Smooth muscle cell (in vitro differentiated cells): ENCODE measurements at regions not wholly inside any gene's neighbourhood (a gene's known extent, or its start where the extent isn't known, plus 50 kb on each side); places are given as distances from the start of the nearest gene placed in this dataset.

Experiments used
- DNase-seq: peaks from one replicate; lab custom pipeline; 2025; ENCODE audit not compliant: unreplicated experiment; lab: John Stamatoyannopoulos, UW
- H2AFZ ChIP-seq: fragments of 200-600 bp; sonication (generic); 2 replicates; pipeline ENCODE4 v1.6.0; 2016; ENCODE audit warnings: antibody characterized with exemption, low read depth, mild to moderate bottlenecking
- H3F3A ChIP-seq: fragments of 200-600 bp; sonication (generic); 2 replicates; pipeline ENCODE4 v1.6.0; 2017; ENCODE audit warnings: antibody characterized with exemption, low read depth
- H3K27ac ChIP-seq: fragments of 200-600 bp; sonication (generic); 2 replicates; pipeline ENCODE4 v1.5.1; 2016; ENCODE audit warnings: low read depth, mild to moderate bottlenecking
- H3K27me3 ChIP-seq: fragments of 200-600 bp; sonication (generic); 2 replicates; pipeline ENCODE4 v1.6.1; 2016; ENCODE audit warnings: low read depth, mild to moderate bottlenecking
- H3K36me3 ChIP-seq: fragments of 200-600 bp; sonication (generic); 2 replicates; pipeline ENCODE4 v1.5.1; 2016; ENCODE audit warnings: low read depth
- H3K4me1 ChIP-seq: fragments of 200-600 bp; sonication (generic); 2 replicates; pipeline ENCODE4 v1.5.1; 2016; ENCODE audit warnings: low read depth
- H3K4me2 ChIP-seq: fragments of 200-600 bp; sonication (generic); 2 replicates; pipeline ENCODE4 v1.6.0; 2016; ENCODE audit warnings: mild to moderate bottlenecking
- H3K4me3 ChIP-seq: fragments of 200-600 bp; sonication (generic); 2 replicates; pipeline ENCODE4 v1.5.1; 2016; ENCODE audit warnings: mild to moderate bottlenecking
- H3K79me2 ChIP-seq: fragments of 200-600 bp; sonication (generic); 2 replicates; pipeline ENCODE4 v1.6.0; 2016; ENCODE audit warnings: low read depth, mild to moderate bottlenecking
- H3K9ac ChIP-seq: fragments of 200-600 bp; sonication (generic); 2 replicates; pipeline ENCODE4 v1.6.0; 2016; ENCODE audit warnings: low read depth
- H3K9me3 ChIP-seq: fragments of 200-600 bp; sonication (generic); replicated peaks from 2 replicates; pipeline ENCODE4 v1.5.1; 2016; ENCODE audit warnings: low read depth
- H4K20me1 ChIP-seq: fragments of 200-600 bp; sonication (generic); 2 replicates; pipeline ENCODE4 v1.6.0; 2016; ENCODE audit warnings: low read depth
- CTCF ChIP-seq: fragments of 200-600 bp; sonication (generic); IDR thresholded peaks from 2 replicates; pipeline ENCODE4 v1.5.1; 2017; ENCODE audit warnings: borderline replicate concordance, mild to moderate bottlenecking, antibody characterized with exemption; ENCODE audit not compliant: insufficient read depth, poor library complexity, severe bottlenecking
- WGBS: methylation state at CpG from one replicate; pipeline ENCODE4 v1.1.7; 2016; ENCODE audit warnings: low lambda C conversion rate; 5-methylcytosine and 5-hydroxymethylcytosine counted together

GRCh38 chr3:5059782-5060181 lies 62.3 kb upstream of the ARL8B start:
- no peaks in the 10 kb centered on the region for H3K79me2 ChIP-seq
- H3K36me3 ChIP-seq: no peaks in the 10 kb centered on the region
- H2AFZ ChIP-seq: no peak overlapping the region
- no peak overlapping the region for H3K4me2 ChIP-seq
- H3K9me3 ChIP-seq: no peaks in the 10 kb centered on the region
- H3K4me3 ChIP-seq: no peak overlapping the region
- H4K20me1 ChIP-seq: no peaks in the 10 kb centered on the region
- no peak for TF ChIP-seq CTCF
- H3K9ac ChIP-seq: no peak overlapping the region
- no peak for DNase-seq
- no peaks in the 10 kb centered on the region for H3K4me1 ChIP-seq
- no peak overlapping the region for H3K27ac ChIP-seq
- 78% methylated on average over 7 of the region's 7 CpGs for WGBS
- peaks cover 5% of the 10 kb centered on the region for H3F3A ChIP-seq
- H3K27me3 ChIP-seq: no peaks in the 10 kb centered on the region

- Histone ChIP-seq H3K79me2 (no peaks in the 10 kb centered on the region), H3F3A (peaks cover 5% of the 10 kb centered on the region), H4K20me1 (no peaks in the 10 kb centered on the region), H2AFZ (no peak overlapping the region), H3K27me3 (no peaks in the 10 kb centered on the region), H3K9ac (no peak overlapping the region), H3K4me3 (no peak overlapping the region), H3K4me2 (no peak overlapping the region), H3K36me3 (no peaks in the 10 kb centered on the region), H3K9me3 (no peaks in the 10 kb centered on the region), H3K4me1 (no peaks in the 10 kb centered on the region), H3K27ac (no peak overlapping the region)
- no peak for DNase-seq
- WGBS: 84% methylated on average over 3 of the region's 3 CpGs
- TF ChIP-seq CTCF: no peak
Measured at GRCh38 chr3:5061218-5061569, 60.9 kb upstream of the ARL8B start.

- no peaks in the 10 kb centered on the region for H3K36me3 ChIP-seq
- no peak overlapping the region for H3K4me2 ChIP-seq
- H3K9me3 ChIP-seq: no peaks in the 10 kb centered on the region
- no peaks in the 10 kb centered on the region for H3K4me1 ChIP-seq
- no peaks in the 10 kb centered on the region for H4K20me1 ChIP-seq
- H3K79me2 ChIP-seq: no peaks in the 10 kb centered on the region
- no peak overlapping the region for H2AFZ ChIP-seq
- no peak for TF ChIP-seq CTCF
- H3K4me3 ChIP-seq: no peak overlapping the region
- H3K27ac ChIP-seq: no peak overlapping the region
- H3K27me3 ChIP-seq: no peaks in the 10 kb centered on the region
- H3F3A ChIP-seq: peaks cover 3% of the 10 kb centered on the region
- DNase-seq: no peak
- no peak overlapping the region for H3K9ac ChIP-seq
- WGBS: 97% methylated on average over 6 of the region's 6 CpGs
Measured at GRCh38 chr3:5063724-5064123, 58.4 kb upstream of the ARL8B start.

- H3K27me3 ChIP-seq: peaks cover 4% of the 10 kb centered on the region
- no peaks in the 10 kb centered on the region for H3K36me3 ChIP-seq
- H2AFZ ChIP-seq: no peak overlapping the region
- no peaks in the 10 kb centered on the region for H3K9me3 ChIP-seq
- WGBS: 95% methylated on average over 14 of the region's 14 CpGs
- H3K4me1 ChIP-seq: no peaks in the 10 kb centered on the region
- no peak for TF ChIP-seq CTCF
- no peaks in the 10 kb centered on the region for H3F3A ChIP-seq
- no peak overlapping the region for H3K4me3 ChIP-seq
- H4K20me1 ChIP-seq: no peaks in the 10 kb centered on the region
- no peak overlapping the region for H3K9ac ChIP-seq
- H3K4me2 ChIP-seq: no peak overlapping the region
- H3K27ac ChIP-seq: no peak overlapping the region
- H3K79me2 ChIP-seq: no peaks in the 10 kb centered on the region
- no peak for DNase-seq
Measured at GRCh38 chr3:5068531-5069050, 53.5 kb upstream of the ARL8B start.
